ENCODE measurements at regions not wholly inside any gene's neighbourhood (a gene's known extent, or its start where the extent isn't known, plus 50 kb on each side); places are given as distances from the start of the nearest gene placed in this dataset.

GRCh38 chr13:90233933-90234672 lies 1113.4 kb upstream of the MIR17HG start:
- POLR2A ChIA-PET: no interaction called here
- H2AFZ ChIP-seq (ENCODE audit: low read depth, low read length, poor library complexity, severe bottlenecking): no peak overlapping the region
- no peaks in the 10 kb centered on the region for H4K20me1 ChIP-seq (ENCODE audit: insufficient read depth)
- no peaks in the 10 kb centered on the region for H3K79me2 ChIP-seq (ENCODE audit: insufficient read depth, low read length)
- no peaks in the 10 kb centered on the region; a peak in 1 of 4 replicates for H3K9me3 ChIP-seq (ENCODE audit: control insufficient read depth in 1 of 2, insufficient read depth in 1 of 2, low read depth in 1 of 2, low read length in 2 of 2)
- H3K27ac ChIP-seq (ENCODE audit: low read depth, low read length): no peak overlapping the region
- no peak overlapping the region for H3K9ac ChIP-seq (ENCODE audit: low read length)
- H3K4me2 ChIP-seq (ENCODE audit: low read length): no peak overlapping the region
- RAD21 ChIA-PET (ENCODE audit: low non-redundant PET in 1 of 2, low total read pairs in 2 of 2, uncharacterized antibody in 2 of 2, unreplicated experiment in 2 of 2): no interaction called here
- DNase-seq (ENCODE audit: low read depth, low spot score): no peak
- H3K4me3 ChIP-seq (replicated peaks in 1 of 2; ENCODE audit: low read depth in 1 of 2, low read length in 2 of 2): no peak overlapping the region
- H3K4me1 ChIP-seq (ENCODE audit: control insufficient read depth in 1 of 2, insufficient read depth in 2 of 2, low read length in 2 of 2): no peaks in the 10 kb centered on the region
- no peaks in the 10 kb centered on the region for H3K9me2 ChIP-seq (ENCODE audit: insufficient read depth)
- CTCF ChIA-PET: no interaction called here
- no peak for TF ChIP-seq SRF (IDR thresholded peaks at IDR 0.05; ENCODE audit: low read depth)
- TF ChIP-seq EZH2 (IDR thresholded peaks at IDR 0.05): no peak
- no peak for TF ChIP-seq RAD21 (IDR thresholded peaks at IDR 0.05; ENCODE audit: low read depth)
- TF ChIP-seq ZBTB33 (IDR thresholded peaks at IDR 0.05; ENCODE audit: extremely low read depth, insufficient replicate concordance, low read length): no peak
- TF ChIP-seq SIN3A (IDR thresholded peaks at IDR 0.05; ENCODE audit: low read depth): no peak
- TF ChIP-seq POLR2AphosphoS5 (IDR thresholded peaks at IDR 0.05; ENCODE audit: low read depth, low read length): no peak
- TF ChIP-seq EGR1 (IDR thresholded peaks at IDR 0.05; ENCODE audit: low read depth): no peak
- ATAC-seq: no peak
- no TSS peak for BruUV-seq (replicated peaks)
- intact Hi-C loops (cut with micrococcal nuclease): no loop called here
- H3K27me3 ChIP-seq (ENCODE audit: insufficient read depth, low read length): no peaks in the 10 kb centered on the region
- no peaks in the 10 kb centered on the region for H3K36me3 ChIP-seq (ENCODE audit: control insufficient read depth in 1 of 2, insufficient read depth in 2 of 2, low read length in 2 of 2)

- no peaks in the 10 kb centered on the region for H4K20me1 ChIP-seq (ENCODE audit: insufficient read depth)
- POLR2A ChIA-PET: no interaction called here
- H3K4me3 ChIP-seq (replicated peaks in 1 of 2; ENCODE audit: low read depth in 1 of 2, low read length in 2 of 2): no peak overlapping the region
- CTCF ChIA-PET: no interaction called here
- H3K9ac ChIP-seq (ENCODE audit: low read length): no peak overlapping the region
- H3K4me1 ChIP-seq (ENCODE audit: control insufficient read depth in 1 of 2, insufficient read depth in 2 of 2, low read length in 2 of 2): no peaks in the 10 kb centered on the region
- no peaks in the 10 kb centered on the region for H3K9me2 ChIP-seq (ENCODE audit: insufficient read depth)
- ATAC-seq (no peak), DNase-seq (ENCODE audit: low read depth, low spot score) (no peak)
- no peaks in the 10 kb centered on the region for H3K27me3 ChIP-seq (ENCODE audit: insufficient read depth, low read length)
- intact Hi-C loops (cut with micrococcal nuclease): no loop called here
- H3K9me3 ChIP-seq (ENCODE audit: control insufficient read depth in 1 of 2, insufficient read depth in 1 of 2, low read depth in 1 of 2, low read length in 2 of 2): no peaks in the 10 kb centered on the region
- H2AFZ ChIP-seq (ENCODE audit: low read depth, low read length, poor library complexity, severe bottlenecking): no peak overlapping the region
- no peak overlapping the region for H3K4me2 ChIP-seq (ENCODE audit: low read length)
- BruUV-seq (replicated peaks): no TSS peak
- H3K27ac ChIP-seq (ENCODE audit: low read depth, low read length): no peak overlapping the region
- H3K79me2 ChIP-seq (ENCODE audit: insufficient read depth, low read length): no peaks in the 10 kb centered on the region
- RAD21 ChIA-PET (ENCODE audit: low non-redundant PET in 1 of 2, low total read pairs in 2 of 2, uncharacterized antibody in 2 of 2, unreplicated experiment in 2 of 2): no interaction called here
- no peaks in the 10 kb centered on the region for H3K36me3 ChIP-seq (ENCODE audit: control insufficient read depth in 1 of 2, insufficient read depth in 2 of 2, low read length in 2 of 2)
- no peak for TF ChIP-seq YY1 (IDR thresholded peaks at IDR 0.05; ENCODE audit: extremely low read depth, insufficient replicate concordance, low read depth, low read length)
- TF ChIP-seq, protein P1, sequence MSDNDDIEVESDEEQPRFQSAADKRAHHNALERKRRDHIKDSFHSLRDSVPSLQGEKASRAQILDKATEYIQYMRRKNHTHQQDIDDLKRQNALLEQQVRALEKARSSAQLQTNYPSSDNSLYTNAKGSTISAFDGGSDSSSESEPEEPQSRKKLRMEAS (IDR thresholded peaks at IDR 0.05): no peak
- TF ChIP-seq CEBPB (IDR thresholded peaks at IDR 0.05; ENCODE audit: low read depth): no peak
- no peak for TF ChIP-seq FOSL1 (IDR thresholded peaks at IDR 0.05; ENCODE audit: low read depth)
- no peak for TF ChIP-seq SRF (IDR thresholded peaks at IDR 0.05; ENCODE audit: low read depth)
- TF ChIP-seq EZH2phosphoT487 (IDR thresholded peaks at IDR 0.05; ENCODE audit: borderline replicate concordance): no peak
- no peak for TF ChIP-seq SIN3A (IDR thresholded peaks at IDR 0.05; ENCODE audit: low read depth)
- TF ChIP-seq, protein P2, sequence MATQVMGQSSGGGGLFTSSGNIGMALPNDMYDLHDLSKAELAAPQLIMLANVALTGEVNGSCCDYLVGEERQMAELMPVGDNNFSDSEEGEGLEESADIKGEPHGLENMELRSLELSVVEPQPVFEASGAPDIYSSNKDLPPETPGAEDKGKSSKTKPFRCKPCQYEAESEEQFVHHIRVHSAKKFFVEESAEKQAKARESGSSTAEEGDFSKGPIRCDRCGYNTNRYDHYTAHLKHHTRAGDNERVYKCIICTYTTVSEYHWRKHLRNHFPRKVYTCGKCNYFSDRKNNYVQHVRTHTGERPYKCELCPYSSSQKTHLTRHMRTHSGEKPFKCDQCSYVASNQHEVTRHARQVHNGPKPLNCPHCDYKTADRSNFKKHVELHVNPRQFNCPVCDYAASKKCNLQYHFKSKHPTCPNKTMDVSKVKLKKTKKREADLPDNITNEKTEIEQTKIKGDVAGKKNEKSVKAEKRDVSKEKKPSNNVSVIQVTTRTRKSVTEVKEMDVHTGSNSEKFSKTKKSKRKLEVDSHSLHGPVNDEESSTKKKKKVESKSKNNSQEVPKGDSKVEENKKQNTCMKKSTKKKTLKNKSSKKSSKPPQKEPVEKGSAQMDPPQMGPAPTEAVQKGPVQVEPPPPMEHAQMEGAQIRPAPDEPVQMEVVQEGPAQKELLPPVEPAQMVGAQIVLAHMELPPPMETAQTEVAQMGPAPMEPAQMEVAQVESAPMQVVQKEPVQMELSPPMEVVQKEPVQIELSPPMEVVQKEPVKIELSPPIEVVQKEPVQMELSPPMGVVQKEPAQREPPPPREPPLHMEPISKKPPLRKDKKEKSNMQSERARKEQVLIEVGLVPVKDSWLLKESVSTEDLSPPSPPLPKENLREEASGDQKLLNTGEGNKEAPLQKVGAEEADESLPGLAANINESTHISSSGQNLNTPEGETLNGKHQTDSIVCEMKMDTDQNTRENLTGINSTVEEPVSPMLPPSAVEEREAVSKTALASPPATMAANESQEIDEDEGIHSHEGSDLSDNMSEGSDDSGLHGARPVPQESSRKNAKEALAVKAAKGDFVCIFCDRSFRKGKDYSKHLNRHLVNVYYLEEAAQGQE (IDR thresholded peaks at IDR 0.05; ENCODE audit: low read depth): no peak
- no peak for TF ChIP-seq EZH2 (IDR thresholded peaks at IDR 0.05)
- TF ChIP-seq POLR2A (IDR thresholded peaks at IDR 0.05; ENCODE audit: borderline replicate concordance, extremely low read depth, insufficient read depth, insufficient read length): no peak
- TF ChIP-seq ELF1 (IDR thresholded peaks at IDR 0.05; ENCODE audit: borderline replicate concordance, low read depth): no peak
- TF ChIP-seq ZFX (IDR thresholded peaks at IDR 0.05): no peak
Observed at GRCh38 chr13:90237852-90238251, 1109.6 kb upstream of the MIR17HG start.

Measured in HCT116 (cell line).